Hepatocyte (in vitro differentiated cells): ENCODE measurements at regions not wholly inside any gene's neighbourhood (a gene's known extent, or its start where the extent isn't known, plus 50 kb on each side); places are given as distances from the start of the nearest gene placed in this dataset.
"Not testable (repeated sequence)": the region's sequence is repeated elsewhere in the genome, so short reads cannot be mapped to it uniquely, and the experiment has no call there.

ENCODE experiments used
- DNase-seq: peaks from one replicate; pipeline ENCODE4 v3.0.0-alpha.2; 2016; ENCODE audit warnings: low spot score
- H2AFZ ChIP-seq: fragments of 200-600 bp; sonication (generic); 2 replicates; pipeline ENCODE4 v1.6.0; 2016; ENCODE audit warnings: antibody characterized with exemption, mild to moderate bottlenecking
- H3K27ac ChIP-seq: fragments of 200-600 bp; sonication (generic); 2 replicates; pipeline ENCODE4 v1.5.1; 2016; ENCODE audit warnings: mild to moderate bottlenecking
- H3K27me3 ChIP-seq: fragments of 200-600 bp; sonication (generic); 2 replicates; pipeline ENCODE4 v1.6.1; 2016
- H3K36me3 ChIP-seq: fragments of 200-600 bp; sonication (generic); replicated peaks from 2 replicates; pipeline ENCODE4 v1.5.1; 2016; ENCODE audit warnings: low read depth; ENCODE audit not compliant: insufficient read depth
- H3K4me1 ChIP-seq: fragments of 200-600 bp; sonication (generic); 2 replicates; pipeline ENCODE4 v1.5.1; 2016; ENCODE audit warnings: mild to moderate bottlenecking, moderate library complexity; ENCODE audit not compliant: insufficient read depth
- H3K4me2 ChIP-seq: fragments of 200-600 bp; sonication (generic); 2 replicates; pipeline ENCODE4 v1.6.0; 2016
- H3K4me3 ChIP-seq: fragments of 200-600 bp; sonication (generic); 2 replicates; pipeline ENCODE4 v1.5.1; 2016; ENCODE audit warnings: mild to moderate bottlenecking
- H3K79me2 ChIP-seq: fragments of 200-600 bp; sonication (generic); 2 replicates; pipeline ENCODE4 v1.6.0; 2017; ENCODE audit warnings: mild to moderate bottlenecking
- H3K9me2 ChIP-seq: fragments of 200-600 bp; sonication (generic); replicated peaks from 2 replicates; pipeline ENCODE4 v1.6.0; 2017; ENCODE audit warnings: mild to moderate bottlenecking; ENCODE audit not compliant: insufficient read depth
- H3K9me3 ChIP-seq: fragments of 200-600 bp; sonication (generic); 2 replicates; pipeline ENCODE4 v1.5.1; 2016; ENCODE audit warnings: low read depth, mild to moderate bottlenecking
- H4K20me1 ChIP-seq: fragments of 200-600 bp; sonication (generic); 2 replicates; pipeline ENCODE4 v1.6.0; 2016; ENCODE audit warnings: mild to moderate bottlenecking; ENCODE audit not compliant: insufficient read depth, poor library complexity, severe bottlenecking
- CTCF ChIP-seq: fragments of 200-600 bp; sonication (generic); IDR thresholded peaks from 2 replicates; pipeline ENCODE4 v1.5.1; 2016; ENCODE audit warnings: antibody characterized with exemption, mild to moderate bottlenecking; ENCODE audit not compliant: poor library complexity
- WGBS: methylation state at CpG from one replicate; pipeline ENCODE4 v1.1.6; 2016; ENCODE audit warnings: low lambda C conversion rate; ENCODE audit errors: missing lambda C conversion rate; 5-methylcytosine and 5-hydroxymethylcytosine counted together

- H3K4me3 ChIP-seq, result peak overlapping the region; percentile 2
- peak overlapping the region; percentile 83 for H3K27ac ChIP-seq
- not testable (repeated sequence) for DNase-seq, H3K79me2 ChIP-seq, H4K20me1 ChIP-seq, H3K9me3 ChIP-seq, H3K27me3 ChIP-seq, H3K36me3 ChIP-seq, H3K9me2 ChIP-seq, H2AFZ ChIP-seq
- peaks cover 27% of the 10 kb centered on the region for H3K4me1 ChIP-seq
- H3K4me2 ChIP-seq, result peak overlapping the region; percentile 63
- 28% methylated on average over 8 of the region's 8 CpGs for WGBS
These were observed 130.2 kb downstream of the ART5 start for GRCh38 chr11:3511416-3512132.

- DNase-seq, H3K79me2 ChIP-seq, H3K9me3 ChIP-seq, H4K20me1 ChIP-seq, H2AFZ ChIP-seq, H3K36me3 ChIP-seq, H3K4me3 ChIP-seq, H3K9me2 ChIP-seq, H3K27me3 ChIP-seq: not testable (repeated sequence)
- WGBS, result 12% methylated on average over 6 of the region's 6 CpGs
- H3K27ac ChIP-seq, result peak overlapping the region; percentile 82
- H3K4me1 ChIP-seq, result peaks cover 22% of the 10 kb centered on the region
- peak overlapping the region; percentile 60 for H3K4me2 ChIP-seq
These were observed 130.6 kb upstream of the ZNF195 start for GRCh38 chr11:3509563-3509962.

GRCh38 chr11:3499198-3499597 lies 120.3 kb upstream of the ZNF195 start:
- not testable (repeated sequence) for H2AFZ ChIP-seq, H3K9me2 ChIP-seq
- 50% methylated on average over 4 of the region's 4 CpGs for WGBS

GRCh38 chr11:3498356-3498755 lies 119.4 kb upstream of the ZNF195 start:
- H4K20me1 ChIP-seq, H3K9me3 ChIP-seq, H3K27ac ChIP-seq, H3K36me3 ChIP-seq, H3K27me3 ChIP-seq, H3K4me2 ChIP-seq, H3K9me2 ChIP-seq, H2AFZ ChIP-seq, H3K4me3 ChIP-seq, H3K4me1 ChIP-seq, H3K79me2 ChIP-seq, DNase-seq: not testable (repeated sequence)
- WGBS, result 46% methylated on average over 4 of the region's 4 CpGs

More at GRCh38 chr11:3499198-3499597, 120.3 kb upstream of the ZNF195 start:
- H3K4me3 ChIP-seq, H3K27me3 ChIP-seq, H3K79me2 ChIP-seq, H3K4me1 ChIP-seq, H4K20me1 ChIP-seq, H3K9me3 ChIP-seq, H3K27ac ChIP-seq, H3K36me3 ChIP-seq, H3K4me2 ChIP-seq, DNase-seq: not testable (repeated sequence)

- H3K36me3 ChIP-seq, H3K27ac ChIP-seq, H3K4me3 ChIP-seq, H3K9me3 ChIP-seq, H3K9me2 ChIP-seq, DNase-seq, H3K4me2 ChIP-seq, H3K79me2 ChIP-seq, H3K4me1 ChIP-seq, H3K27me3 ChIP-seq, H2AFZ ChIP-seq, H4K20me1 ChIP-seq: not testable (repeated sequence)
- WGBS, result 92% methylated on average over 4 of the region's 4 CpGs
These were observed 114.2 kb upstream of the ZNF195 start for GRCh38 chr11:3493152-3493551.

- not testable (repeated sequence) for H3K9me3 ChIP-seq, H3K4me2 ChIP-seq, H2AFZ ChIP-seq, H3K36me3 ChIP-seq, H3K27ac ChIP-seq, H3K9me2 ChIP-seq, H3K4me3 ChIP-seq, H3K4me1 ChIP-seq, H4K20me1 ChIP-seq, H3K79me2 ChIP-seq, H3K27me3 ChIP-seq, DNase-seq
- WGBS, result 30% methylated on average over 2 of the region's 2 CpGs
- peak; percentile 8 for TF ChIP-seq CTCF
These were observed 109.1 kb upstream of the ZNF195 start for GRCh38 chr11:3488003-3488402.

- not testable (repeated sequence) for H3K4me3 ChIP-seq, H3K79me2 ChIP-seq
These were observed 106.8 kb upstream of the ZNF195 start for GRCh38 chr11:3485737-3486136.

GRCh38 chr11:3476937-3477885 lies 98.3 kb upstream of the ZNF195 start:
- not testable (repeated sequence) for H3K4me1 ChIP-seq, H2AFZ ChIP-seq, H3K79me2 ChIP-seq, H3K4me3 ChIP-seq, H3K4me2 ChIP-seq, H3K9me2 ChIP-seq, H3K36me3 ChIP-seq, H3K9me3 ChIP-seq, H3K27me3 ChIP-seq, H4K20me1 ChIP-seq
- H3K27ac ChIP-seq, result peak overlapping the region; percentile 62
- peak; percentile 12 for DNase-seq
- WGBS, result 52% methylated on average over 20 of the region's 20 CpGs

More at GRCh38 chr11:3485737-3486136, 106.8 kb upstream of the ZNF195 start:
- 39% methylated on average over 10 of the region's 10 CpGs for WGBS
- H3K27ac ChIP-seq, H3K9me3 ChIP-seq, H3K4me2 ChIP-seq, H3K4me1 ChIP-seq, H2AFZ ChIP-seq, H3K36me3 ChIP-seq, H4K20me1 ChIP-seq, H3K27me3 ChIP-seq, DNase-seq, H3K9me2 ChIP-seq: not testable (repeated sequence)
